ENCODE measurements at regions not wholly inside any gene's neighbourhood (a gene's known extent, or its start where the extent isn't known, plus 50 kb on each side); places are given as distances from the start of the nearest gene placed in this dataset.
"Not testable (repeated sequence)": the region's sequence is repeated elsewhere in the genome, so short reads cannot be mapped to it uniquely, and the experiment has no call there.

- no peak for DNase-seq (ENCODE audit: low spot score)
Measured at GRCh38 chr4:188737251-188738002, 598.2 kb downstream of the TRIML1 start.

GRCh38 chr4:188738290-188738689, 599.0 kb downstream of the TRIML1 start:
- not testable (repeated sequence) for DNase-seq (ENCODE audit: low spot score)

GRCh38 chr4:188740172-188740571, 600.9 kb downstream of the TRIML1 start:
- DNase-seq (ENCODE audit: low spot score) = not testable (repeated sequence)

- not testable (repeated sequence) for DNase-seq (ENCODE audit: low spot score)
Measured at GRCh38 chr4:188740791-188741190, 601.5 kb downstream of the TRIML1 start.

- no peak for DNase-seq (ENCODE audit: low spot score)
Measured at GRCh38 chr4:188754372-188755002, 615.2 kb downstream of the TRIML1 start.

- no peak for DNase-seq (ENCODE audit: low spot score)
Measured at GRCh38 chr4:188767496-188767895, 628.3 kb downstream of the TRIML1 start.

- no peak for DNase-seq (ENCODE audit: low spot score)
Measured at GRCh38 chr4:188778905-188779304, 639.7 kb downstream of the TRIML1 start.

- DNase-seq (ENCODE audit: low spot score) = no peak
Measured at GRCh38 chr4:188779581-188779980, 640.3 kb downstream of the TRIML1 start.

GRCh38 chr4:188780028-188780427, 640.8 kb downstream of the TRIML1 start:
- no peak for DNase-seq (ENCODE audit: low spot score)

GRCh38 chr4:188780686-188781085, 641.4 kb downstream of the TRIML1 start:
- no peak for DNase-seq (ENCODE audit: low spot score)

- no peak for DNase-seq (ENCODE audit: low spot score)
Measured at GRCh38 chr4:188781655-188782054, 642.4 kb downstream of the TRIML1 start.

- DNase-seq (ENCODE audit: low spot score) = no peak
Measured at GRCh38 chr4:188783175-188783574, 643.9 kb downstream of the TRIML1 start.

- no peak for DNase-seq (ENCODE audit: low spot score)
Measured at GRCh38 chr4:188783606-188784160, 644.4 kb downstream of the TRIML1 start.

GRCh38 chr4:188796600-188796999, 657.4 kb downstream of the TRIML1 start:
- not testable (repeated sequence) for DNase-seq (ENCODE audit: low spot score)

- not testable (repeated sequence) for DNase-seq (ENCODE audit: low spot score)
Measured at GRCh38 chr4:188797011-188797410, 657.8 kb downstream of the TRIML1 start.

- no peak for DNase-seq (ENCODE audit: low spot score)
Measured at GRCh38 chr4:188804861-188805260, 665.6 kb downstream of the TRIML1 start.

GRCh38 chr4:188811121-188811520, 671.9 kb downstream of the TRIML1 start:
- DNase-seq (ENCODE audit: low spot score) = no peak

GRCh38 chr4:188812644-188813043, 673.4 kb downstream of the TRIML1 start:
- no peak for DNase-seq (ENCODE audit: low spot score)

- no peak for DNase-seq (ENCODE audit: low spot score)
Measured at GRCh38 chr4:188818300-188818699, 679.1 kb downstream of the TRIML1 start.

GRCh38 chr4:188819233-188819632, 680.0 kb downstream of the TRIML1 start:
- DNase-seq (ENCODE audit: low spot score) = no peak

- no peak for DNase-seq (ENCODE audit: low spot score)
Measured at GRCh38 chr4:188821500-188821899, 682.3 kb downstream of the TRIML1 start.

GRCh38 chr4:188822698-188823097, 683.5 kb downstream of the TRIML1 start:
- no peak for DNase-seq (ENCODE audit: low spot score)

- no peak for DNase-seq (ENCODE audit: low spot score)
Measured at GRCh38 chr4:188824553-188824952, 685.3 kb downstream of the TRIML1 start.

All from globus pallidus (tissue), 1 donor.